Mesodermal cell (in vitro differentiated cells): ENCODE measurements at regions not wholly inside any gene's neighbourhood (a gene's known extent, or its start where the extent isn't known, plus 50 kb on each side); places are given as distances from the start of the nearest gene placed in this dataset.

Source experiments
- H3K27ac ChIP-seq: 2 replicates; pipeline ENCODE4 v1.7.0; 2013; ENCODE audit warnings: mild to moderate bottlenecking, low read depth, low read length, moderate library complexity; ENCODE audit not compliant: severe bottlenecking
- H3K36me3 ChIP-seq: 2 replicates; pipeline ENCODE4 v1.7.1; 2013; ENCODE audit warnings: mild to moderate bottlenecking, low read length, moderate library complexity; ENCODE audit not compliant: control insufficient read depth, insufficient read depth
- H3K4me1 ChIP-seq: one replicate; pipeline ENCODE4 v1.7.1; 2013; ENCODE audit warnings: mild to moderate bottlenecking, low read length; ENCODE audit not compliant: insufficient read depth, control insufficient read depth, poor library complexity, severe bottlenecking
- H3K4me3 ChIP-seq: 2 replicates; pipeline ENCODE4 v1.7.0; 2013; ENCODE audit warnings: low read length, control low read depth, mild to moderate bottlenecking; ENCODE audit not compliant: insufficient read depth, poor library complexity, severe bottlenecking; ENCODE audit errors: extremely low read depth
- H3K9me3 ChIP-seq: 2 replicates; pipeline ENCODE4 v1.7.1; 2013; ENCODE audit warnings: mild to moderate bottlenecking, low read length, moderate library complexity; ENCODE audit not compliant: control insufficient read depth
- WGBS, 2 experiments: methylation state at CpG; one replicate each; pipeline ENCODE4 v1.1.5; 2013; ENCODE audit warnings: missing lambda C conversion rate in 2 of 2; ENCODE audit not compliant: insufficient coverage in 2 of 2; 5-methylcytosine and 5-hydroxymethylcytosine counted together

- peak overlapping the region; percentile 69 for H3K27ac ChIP-seq
- 93 to 94% methylated on average over 12 to 13 of the region's 14 CpGs for WGBS, 2 experiments
- peaks cover 18% of the 10 kb centered on the region for H3K4me1 ChIP-seq
- no peaks in the 10 kb centered on the region for H3K36me3 ChIP-seq
- no peak overlapping the region for H3K4me3 ChIP-seq
- no peaks in the 10 kb centered on the region for H3K9me3 ChIP-seq
Measured at GRCh38 chr6:12584631-12585405, 131.7 kb upstream of the PHACTR1 start.

GRCh38 chr6:12585497-12585958 lies 131.0 kb upstream of the PHACTR1 start:
- Histone ChIP-seq H3K36me3 (no peaks in the 10 kb centered on the region), H3K27ac (peak overlapping the region; percentile 69), H3K4me3 (no peak overlapping the region), H3K9me3 (no peaks in the 10 kb centered on the region), H3K4me1 (peaks cover 18% of the 10 kb centered on the region)
- WGBS, 2 experiments, result 93 to 97% methylated on average over 12 of the region's 12 CpGs

- no peaks in the 10 kb centered on the region for H3K9me3 ChIP-seq
- H3K4me1 ChIP-seq, result peaks cover 18% of the 10 kb centered on the region
- no peak overlapping the region for H3K4me3 ChIP-seq
- no peaks in the 10 kb centered on the region for H3K36me3 ChIP-seq
- 91 to 92% methylated on average over 4 to 7 of the region's 9 CpGs for WGBS, 2 experiments
- H3K27ac ChIP-seq, result no peak overlapping the region
Measured at GRCh38 chr6:12586721-12587480, 129.7 kb upstream of the PHACTR1 start.

- no peak overlapping the region for H3K27ac ChIP-seq
- peaks cover 10% of the 10 kb centered on the region for H3K4me1 ChIP-seq
- H3K9me3 ChIP-seq, result no peaks in the 10 kb centered on the region
- no peak overlapping the region for H3K4me3 ChIP-seq
- no peaks in the 10 kb centered on the region for H3K36me3 ChIP-seq
- WGBS, 2 experiments, result 100% methylated on average over 2 of the region's 2 CpGs; no CpG with 5 or more reads in 1 of the 2 experiments
Measured at GRCh38 chr6:12590901-12591300, 125.7 kb upstream of the PHACTR1 start.

- peaks cover 6% of the 10 kb centered on the region for H3K4me1 ChIP-seq
- H3K27ac ChIP-seq, result no peak overlapping the region
- H3K4me3 ChIP-seq, result no peak overlapping the region
- H3K36me3 ChIP-seq, result no peaks in the 10 kb centered on the region
- WGBS, 2 experiments, result 81 to 87% methylated on average over 3 of the region's 4 CpGs
- no peaks in the 10 kb centered on the region for H3K9me3 ChIP-seq
Measured at GRCh38 chr6:12592634-12593033, 123.9 kb upstream of the PHACTR1 start.

- no peak overlapping the region for H3K4me3 ChIP-seq
- H3K36me3 ChIP-seq, result no peaks in the 10 kb centered on the region
- WGBS, 2 experiments, result 89 to 93% methylated on average over 9 to 11 of the region's 12 CpGs
- no peak overlapping the region for H3K27ac ChIP-seq
- no peaks in the 10 kb centered on the region for H3K9me3 ChIP-seq
- peaks cover 6% of the 10 kb centered on the region for H3K4me1 ChIP-seq
Measured at GRCh38 chr6:12593771-12594529, 122.6 kb upstream of the PHACTR1 start.

GRCh38 chr6:12594530-12594893 lies 122.1 kb upstream of the PHACTR1 start:
- WGBS, 2 experiments, result 94 to 100% methylated on average over 1 to 3 of the region's 3 CpGs

GRCh38 chr6:12595161-12595811 lies 121.3 kb upstream of the PHACTR1 start:
- Histone ChIP-seq H3K4me1 (peaks cover 6% of the 10 kb centered on the region), H3K9me3 (no peaks in the 10 kb centered on the region), H3K27ac (no peak overlapping the region), H3K36me3 (no peaks in the 10 kb centered on the region), H3K4me3 (no peak overlapping the region)
- 97% methylated on average over 6 of the region's 9 CpGs for WGBS, 2 experiments

More at GRCh38 chr6:12594530-12594893, 122.1 kb upstream of the PHACTR1 start:
- H3K4me1 ChIP-seq, result peaks cover 6% of the 10 kb centered on the region
- no peak overlapping the region for H3K4me3 ChIP-seq
- H3K27ac ChIP-seq, result no peak overlapping the region
- no peaks in the 10 kb centered on the region for H3K36me3 ChIP-seq
- no peaks in the 10 kb centered on the region for H3K9me3 ChIP-seq

GRCh38 chr6:12596731-12597130 lies 119.8 kb upstream of the PHACTR1 start:
- 100% methylated on average over 1 of the region's 2 CpGs; no CpG with 5 or more reads in 1 of the 2 experiments for WGBS, 2 experiments
- Histone ChIP-seq H3K4me3 (no peak overlapping the region), H3K36me3 (no peaks in the 10 kb centered on the region), H3K27ac (no peak overlapping the region), H3K9me3 (no peaks in the 10 kb centered on the region), H3K4me1 (peaks cover 6% of the 10 kb centered on the region)

- no peak overlapping the region for H3K4me3 ChIP-seq
- WGBS, 2 experiments, result 83 to 100% methylated on average over 1 of the region's 2 CpGs
- no peaks in the 10 kb centered on the region for H3K36me3 ChIP-seq
- no peaks in the 10 kb centered on the region for H3K9me3 ChIP-seq
- peaks cover 13% of the 10 kb centered on the region for H3K4me1 ChIP-seq
- no peak overlapping the region for H3K27ac ChIP-seq
Measured at GRCh38 chr6:12598919-12599318, 117.6 kb upstream of the PHACTR1 start.
